GM18861 (cell line): ENCODE measurements at regions not wholly inside any gene's neighbourhood (a gene's known extent, or its start where the extent isn't known, plus 50 kb on each side); places are given as distances from the start of the nearest gene placed in this dataset.
"Not testable (repeated sequence)": the region's sequence is repeated elsewhere in the genome, so short reads cannot be mapped to it uniquely, and the experiment has no call there.

ENCODE experiments used
- ATAC-seq: cut with Tn5 transposase; IDR thresholded peaks from one replicate; pipeline ENCODE4 v1.9.1; 2021; ENCODE audit not compliant: unreplicated experiment

GRCh38 chr10:28137907-28138880 lies 139.3 kb upstream of the ODAD2 start:
- no peak for ATAC-seq

GRCh38 chr10:28135258-28135657 lies 136.4 kb upstream of the ODAD2 start:
- no peak for ATAC-seq

GRCh38 chr10:28130267-28130666 lies 131.4 kb upstream of the ODAD2 start:
- ATAC-seq, result no peak

- ATAC-seq, result no peak
These were observed 129.0 kb upstream of the ODAD2 start for GRCh38 chr10:28127881-28128280.

- no peak for ATAC-seq
These were observed 126.8 kb upstream of the ODAD2 start for GRCh38 chr10:28125701-28126100.

GRCh38 chr10:28120795-28121194 lies 121.9 kb upstream of the ODAD2 start:
- no peak for ATAC-seq

GRCh38 chr10:28120043-28120749 lies 121.3 kb upstream of the ODAD2 start:
- no peak for ATAC-seq

GRCh38 chr10:28118985-28119628 lies 120.2 kb upstream of the ODAD2 start:
- ATAC-seq, result no peak

GRCh38 chr10:28113202-28113601 lies 114.3 kb upstream of the ODAD2 start:
- no peak for ATAC-seq

- no peak for ATAC-seq
These were observed 112.8 kb upstream of the ODAD2 start for GRCh38 chr10:28111712-28112111.

GRCh38 chr10:28105561-28105960 lies 106.7 kb upstream of the ODAD2 start:
- ATAC-seq, result no peak

GRCh38 chr10:28097633-28098032 lies 98.8 kb upstream of the ODAD2 start:
- ATAC-seq, result no peak

- no peak for ATAC-seq
These were observed 97.0 kb upstream of the ODAD2 start for GRCh38 chr10:28095791-28096378.

GRCh38 chr10:28094121-28094520 lies 95.2 kb upstream of the ODAD2 start:
- no peak for ATAC-seq

- ATAC-seq, result no peak
These were observed 93.0 kb upstream of the ODAD2 start for GRCh38 chr10:28091913-28092312.

- no peak for ATAC-seq
These were observed 91.6 kb upstream of the ODAD2 start for GRCh38 chr10:28090506-28090905.

GRCh38 chr10:28089467-28089866 lies 90.6 kb upstream of the ODAD2 start:
- no peak for ATAC-seq

GRCh38 chr10:28087661-28088351 lies 88.9 kb upstream of the ODAD2 start:
- no peak for ATAC-seq

GRCh38 chr10:28085760-28086159 lies 86.9 kb upstream of the ODAD2 start:
- not testable (repeated sequence) for ATAC-seq

GRCh38 chr10:28082885-28083284 lies 84.0 kb upstream of the ODAD2 start:
- ATAC-seq, result no peak

- no peak for ATAC-seq
These were observed 83.4 kb upstream of the ODAD2 start for GRCh38 chr10:28082316-28082715.
